MCF 10A (cell line): ENCODE measurements at regions not wholly inside any gene's neighbourhood (a gene's known extent, or its start where the extent isn't known, plus 50 kb on each side); places are given as distances from the start of the nearest gene placed in this dataset.

ENCODE experiments used
- BruUV-seq: library from RNA; stranded (reverse); fragments of 400-500 nt; replicated peaks from 2 replicates; lab custom pipeline; 2021; lab: Mats Ljungman, UMichigan
- CTCF ChIA-PET: fragments of 300-600 bp; sonication (Branson Sonifier 250); formaldehyde crosslinking; extraction: SDS; loops from one replicate; lab custom pipeline; 2021; ENCODE audit warnings: antibody characterized with exemption, inconsistent platforms; lab: Yijun Ruan, JAX
- POLR2A ChIA-PET: fragments of 300-600, 350-650 bp; sonication (Branson Sonifier 250); formaldehyde crosslinking; extraction: SDS; loops from one replicate; lab custom pipeline; 2020; ENCODE audit warnings: antibody characterized with exemption, inconsistent platforms; lab: Yijun Ruan, JAX
- DNase-seq: peaks from one replicate; pipeline ENCODE4 v3.0.0-alpha.2; 2018; ENCODE audit not compliant: unreplicated experiment
- H3K27ac Mint-ChIP-seq: one replicate; pipeline ENCODE4 v1.8.0; 2022; ENCODE audit warnings: mild to moderate bottlenecking, low read depth, mixed read lengths; ENCODE audit not compliant: unreplicated experiment
- H3K27me3 Mint-ChIP-seq: one replicate; pipeline ENCODE4 v1.8.0; 2022; ENCODE audit warnings: mixed read lengths; ENCODE audit not compliant: insufficient read depth, unreplicated experiment
- H3K36me3 Mint-ChIP-seq: one replicate; pipeline ENCODE4 v1.8.0; 2022; ENCODE audit warnings: mild to moderate bottlenecking, moderate library complexity, mixed read lengths; ENCODE audit not compliant: insufficient read depth, unreplicated experiment
- H3K4me1 Mint-ChIP-seq: one replicate; pipeline ENCODE4 v1.8.0; 2022; ENCODE audit warnings: mixed read lengths; ENCODE audit not compliant: insufficient read depth, unreplicated experiment
- H3K4me3 Mint-ChIP-seq: one replicate; pipeline ENCODE4 v1.8.0; 2022; ENCODE audit warnings: mild to moderate bottlenecking, moderate library complexity, mixed read lengths; ENCODE audit not compliant: unreplicated experiment
- H3K9me3 Mint-ChIP-seq: one replicate; pipeline ENCODE4 v1.8.0; 2022; ENCODE audit warnings: mixed read lengths; ENCODE audit not compliant: unreplicated experiment
- intact Hi-C: fragments of 100-400 bp; cut with micrococcal nuclease; formaldehyde crosslinking; loops from 2 replicates; pipeline ENCODE4 v1.14.1; 2022
- TF ChIP-seq, protein P1 (sequence below): fragments of 200-600 bp; IDR thresholded peaks from one replicate; pipeline ENCODE4 v1.8.0; 2022; ENCODE audit warnings: antibody characterized with exemption, mild to moderate bottlenecking; ENCODE audit not compliant: unreplicated experiment

- peaks cover 1% of the 10 kb centered on the region for H3K4me1 Mint-ChIP-seq
- TF ChIP-seq, protein P1, sequence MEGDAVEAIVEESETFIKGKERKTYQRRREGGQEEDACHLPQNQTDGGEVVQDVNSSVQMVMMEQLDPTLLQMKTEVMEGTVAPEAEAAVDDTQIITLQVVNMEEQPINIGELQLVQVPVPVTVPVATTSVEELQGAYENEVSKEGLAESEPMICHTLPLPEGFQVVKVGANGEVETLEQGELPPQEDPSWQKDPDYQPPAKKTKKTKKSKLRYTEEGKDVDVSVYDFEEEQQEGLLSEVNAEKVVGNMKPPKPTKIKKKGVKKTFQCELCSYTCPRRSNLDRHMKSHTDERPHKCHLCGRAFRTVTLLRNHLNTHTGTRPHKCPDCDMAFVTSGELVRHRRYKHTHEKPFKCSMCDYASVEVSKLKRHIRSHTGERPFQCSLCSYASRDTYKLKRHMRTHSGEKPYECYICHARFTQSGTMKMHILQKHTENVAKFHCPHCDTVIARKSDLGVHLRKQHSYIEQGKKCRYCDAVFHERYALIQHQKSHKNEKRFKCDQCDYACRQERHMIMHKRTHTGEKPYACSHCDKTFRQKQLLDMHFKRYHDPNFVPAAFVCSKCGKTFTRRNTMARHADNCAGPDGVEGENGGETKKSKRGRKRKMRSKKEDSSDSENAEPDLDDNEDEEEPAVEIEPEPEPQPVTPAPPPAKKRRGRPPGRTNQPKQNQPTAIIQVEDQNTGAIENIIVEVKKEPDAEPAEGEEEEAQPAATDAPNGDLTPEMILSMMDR, result no peak
Measured at GRCh38 chr15:46121441-46121840, 486.6 kb downstream of the SQOR start.

DNA sequence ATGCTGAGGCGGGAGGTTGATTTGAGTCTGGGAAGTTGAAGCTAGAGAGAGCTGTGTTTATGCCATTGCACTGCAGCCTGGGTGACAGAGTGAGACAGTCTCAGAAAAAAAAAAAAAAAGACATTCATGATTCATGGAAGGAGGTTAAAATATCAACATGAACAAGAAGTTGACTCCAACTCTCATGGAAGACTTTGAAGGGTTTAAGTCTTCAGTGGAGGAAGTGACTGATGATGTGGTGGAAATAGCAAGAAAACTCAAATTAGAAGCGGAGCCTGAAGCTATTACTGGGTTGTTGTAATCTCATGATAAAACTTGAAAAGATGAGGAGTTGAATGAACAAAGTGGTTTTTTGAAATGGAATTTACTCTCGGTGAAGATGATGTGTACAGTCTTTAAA lies 491.8 kb downstream of the SQOR start:
- H3K4me3 Mint-ChIP-seq, result no peak overlapping the region
- TF ChIP-seq, protein P1, result no peak
- POLR2A ChIA-PET, result interaction anchor here (0.6 kb wide), 1 partner anchor 493 kb away, joined by 4 read pairs; no protein-coding TSS in a partner anchor
- no peak overlapping the region for H3K27ac Mint-ChIP-seq
- intact Hi-C loops, result no loop called here
- H3K4me1 Mint-ChIP-seq, result peaks cover 7% of the 10 kb centered on the region
- CTCF ChIA-PET, result interaction anchor here (0.6 to 0.9 kb wide), 3 partner anchors 8 to 421 kb away, joined by 3 to 4 read pairs (median 3); no protein-coding TSS in a partner anchor
- H3K27me3 Mint-ChIP-seq, result no peaks in the 10 kb centered on the region
- no peak for DNase-seq
- no TSS peak for BruUV-seq
- H3K36me3 Mint-ChIP-seq, result peaks cover under 1% of the 10 kb centered on the region
- peaks cover 28% of the 10 kb centered on the region for H3K9me3 Mint-ChIP-seq

More at GRCh38 chr15:46121441-46121840, 486.6 kb downstream of the SQOR start:
- Mint-ChIP-seq H3K9me3 (peaks cover 19% of the 10 kb centered on the region), H3K27me3 (no peaks in the 10 kb centered on the region), H3K4me3 (no peak overlapping the region), H3K27ac (no peak overlapping the region), H3K36me3 (no peaks in the 10 kb centered on the region)
- intact Hi-C loops, result no loop called here
- CTCF ChIA-PET, result interaction anchor here (0.6 kb wide), 1 partner anchor 190 kb away, joined by 4 read pairs; no protein-coding TSS in a partner anchor
- BruUV-seq, result no TSS peak
- DNase-seq, result no peak
- POLR2A ChIA-PET, result no interaction called here

GRCh38 chr15:46127361-46127874 lies 492.6 kb downstream of the SQOR start:
- Mint-ChIP-seq H3K27ac (no peak overlapping the region), H3K36me3 (peaks cover 4% of the 10 kb centered on the region), H3K27me3 (no peaks in the 10 kb centered on the region), H3K4me3 (no peak overlapping the region), H3K4me1 (peaks cover 7% of the 10 kb centered on the region), H3K9me3 (peaks cover 25% of the 10 kb centered on the region)
- BruUV-seq, result no TSS peak
- DNase-seq, result no peak
- intact Hi-C loops, result no loop called here
- ChIA-PET CTCF (interaction anchor here (0.9 kb wide), 1 partner anchor 422 kb away, joined by 3 read pairs; no protein-coding TSS in a partner anchor), POLR2A (no interaction called here)
- TF ChIP-seq, protein P1, result no peak

GRCh38 chr15:46129145-46129544 lies 494.3 kb downstream of the SQOR start:
- TF ChIP-seq, protein P1, result no peak
- Mint-ChIP-seq H3K27ac (no peak overlapping the region), H3K27me3 (no peaks in the 10 kb centered on the region), H3K4me3 (no peak overlapping the region), H3K36me3 (peaks cover 4% of the 10 kb centered on the region), H3K9me3 (peaks cover 8% of the 10 kb centered on the region), H3K4me1 (peaks cover 7% of the 10 kb centered on the region)
- ChIA-PET POLR2A (no interaction called here), CTCF (no interaction called here)
- no peak for DNase-seq
- intact Hi-C loops, result no loop called here
- BruUV-seq, result no TSS peak
